ENCODE measurements at regions not wholly inside any gene's neighbourhood (a gene's known extent, or its start where the extent isn't known, plus 50 kb on each side); places are given as distances from the start of the nearest gene placed in this dataset.

DNA sequence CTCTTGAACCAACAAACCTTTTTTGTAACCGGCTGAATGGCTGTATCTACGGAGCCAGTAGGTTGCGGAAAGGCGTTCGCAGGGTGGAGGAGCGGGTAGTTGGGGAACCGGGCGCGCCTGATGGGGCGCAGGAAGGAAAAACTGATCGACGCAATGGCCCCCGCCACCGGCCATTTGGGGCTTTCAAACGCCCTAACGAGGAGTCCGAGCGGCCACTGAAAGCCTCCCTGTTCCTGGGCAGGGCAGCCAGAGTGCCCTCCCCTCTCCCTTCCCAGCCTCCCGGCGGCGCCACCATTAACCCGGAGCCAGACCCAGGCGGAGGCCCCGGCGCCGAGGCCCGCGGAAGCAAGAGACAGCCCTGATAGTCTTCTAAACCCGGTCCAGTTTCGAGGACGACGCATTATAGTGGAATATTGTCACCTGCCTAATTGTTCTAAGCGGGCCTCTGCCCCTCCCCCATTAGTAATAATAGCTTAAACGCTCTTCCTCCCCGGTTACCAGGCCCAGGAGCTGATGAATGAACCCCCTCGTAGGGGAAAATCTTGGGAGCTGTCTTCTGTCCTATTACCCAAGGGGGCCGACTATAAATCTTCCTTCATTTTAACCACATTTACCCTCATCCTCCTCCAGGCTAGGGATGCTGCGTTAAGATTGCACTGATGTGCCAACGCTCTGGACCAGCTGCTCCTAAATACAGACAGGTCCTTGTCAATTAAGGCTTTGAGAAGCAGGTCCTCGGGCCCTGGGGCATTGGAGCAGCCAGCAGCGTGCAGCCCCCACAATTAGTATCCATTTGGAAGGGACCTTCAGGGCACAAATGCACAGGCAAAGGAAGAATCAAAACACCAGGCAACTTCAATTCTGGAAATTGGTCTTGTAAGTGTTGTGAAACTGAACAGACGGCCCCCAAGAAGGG, 61.6 kb upstream of the TMEM33 start:
- peaks cover 83% of the 10 kb centered on the region for H3K27me3 ChIP-seq (ENCODE audit: insufficient read depth, low read length)
- H3K4me1 ChIP-seq (ENCODE audit: insufficient read depth, low read length), result no peaks in the 10 kb centered on the region
- FAIRE-seq (no peak), DNase-seq (ENCODE audit: low read depth) (no peak)
- H3K9ac ChIP-seq (ENCODE audit: low read length), result no peak overlapping the region
- H3K9me3 ChIP-seq (ENCODE audit: insufficient read depth, low read depth, low read length), result peaks cover 10% of the 10 kb centered on the region
- H3K9me3 Mint-ChIP-seq (ENCODE audit: unreplicated experiment), result peaks cover 11% of the 10 kb centered on the region
- H3K4me3 Mint-ChIP-seq (ENCODE audit: unreplicated experiment), result peak overlapping the region; percentile 28
- no peak overlapping the region for H3K4me2 ChIP-seq (ENCODE audit: low read length)
- H4K20me1 ChIP-seq (ENCODE audit: insufficient read depth, low read length), result no peaks in the 10 kb centered on the region
- no peak overlapping the region for H2AFZ ChIP-seq (ENCODE audit: low read depth, low read length)
- H3K79me2 ChIP-seq (ENCODE audit: insufficient read depth, low read length), result no peaks in the 10 kb centered on the region
- no peak overlapping the region for H3K27ac Mint-ChIP-seq (ENCODE audit: unreplicated experiment)
- no peak overlapping the region for H3K27ac ChIP-seq (ENCODE audit: low read depth, low read length)
- H3K27me3 Mint-ChIP-seq (ENCODE audit: low read depth, unreplicated experiment), result peaks cover 95% of the 10 kb centered on the region
- no peaks in the 10 kb centered on the region for H3K36me3 ChIP-seq (ENCODE audit: insufficient read depth, low read length)
- H3K36me3 Mint-ChIP-seq (ENCODE audit: low read depth, unreplicated experiment), result no peaks in the 10 kb centered on the region
- H3K4me1 Mint-ChIP-seq (ENCODE audit: low read depth, unreplicated experiment), result no peaks in the 10 kb centered on the region
- H3K4me3 ChIP-seq (ENCODE audit: insufficient read depth, low read depth, low read length), result no peak overlapping the region
- peak; percentile 18 for TF ChIP-seq EZH2 (IDR thresholded peaks at IDR 0.05; ENCODE audit: insufficient read depth, low read length)
- no peak for TF ChIP-seq CTCF (IDR thresholded peaks at IDR 0.05; ENCODE audit: insufficient read depth, low read depth, low read length)

DNA sequence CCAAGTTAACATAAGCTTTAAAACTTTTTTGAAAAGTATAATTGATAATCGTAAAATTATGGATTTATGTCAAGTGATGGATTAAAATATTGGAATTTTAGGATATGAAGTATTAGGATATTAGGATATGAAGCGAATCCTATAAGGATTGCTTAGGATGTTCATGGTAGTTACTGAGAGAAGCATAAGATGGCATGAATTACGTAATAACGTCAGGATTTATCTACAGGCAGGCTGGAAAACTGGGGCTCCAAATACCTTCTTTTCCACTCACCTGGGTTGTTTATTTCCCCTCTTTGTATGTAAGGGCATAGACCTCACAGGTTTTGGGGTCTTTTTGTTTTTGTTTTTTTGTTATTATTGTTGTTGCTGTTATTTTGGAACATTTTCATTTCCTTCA, 65.2 kb upstream of the TMEM33 start:
- Histone ChIP-seq H3K4me2 (ENCODE audit: low read length) (no peak overlapping the region), H3K79me2 (ENCODE audit: insufficient read depth, low read length) (no peaks in the 10 kb centered on the region), H4K20me1 (ENCODE audit: insufficient read depth, low read length) (no peaks in the 10 kb centered on the region), H3K27me3 (ENCODE audit: insufficient read depth, low read length) (peaks cover 86% of the 10 kb centered on the region), H3K27ac (ENCODE audit: low read depth, low read length) (no peak overlapping the region), H3K9me3 (ENCODE audit: insufficient read depth, low read depth, low read length) (peaks cover 10% of the 10 kb centered on the region), H3K4me3 (ENCODE audit: insufficient read depth, low read depth, low read length) (no peak overlapping the region), H3K36me3 (ENCODE audit: insufficient read depth, low read length) (no peaks in the 10 kb centered on the region), H3K4me1 (ENCODE audit: insufficient read depth, low read length) (peaks cover 2% of the 10 kb centered on the region), H2AFZ (ENCODE audit: low read depth, low read length) (no peak overlapping the region), H3K9ac (ENCODE audit: low read length) (no peak overlapping the region)
- FAIRE-seq (no peak), DNase-seq (ENCODE audit: low read depth) (no peak)
- peaks cover 5% of the 10 kb centered on the region for H3K9me3 Mint-ChIP-seq (ENCODE audit: unreplicated experiment)
- H3K36me3 Mint-ChIP-seq (ENCODE audit: low read depth, unreplicated experiment), result no peaks in the 10 kb centered on the region
- TF ChIP-seq EZH2 (IDR thresholded peaks at IDR 0.05; ENCODE audit: insufficient read depth, low read length), result no peak
- no peak for TF ChIP-seq CTCF (IDR thresholded peaks at IDR 0.05; ENCODE audit: insufficient read depth, low read depth, low read length)
- H3K4me1 Mint-ChIP-seq (ENCODE audit: low read depth, unreplicated experiment), result peaks cover 5% of the 10 kb centered on the region
- H3K27me3 Mint-ChIP-seq (ENCODE audit: low read depth, unreplicated experiment), result peaks cover 91% of the 10 kb centered on the region
- H3K27ac Mint-ChIP-seq (ENCODE audit: unreplicated experiment), result no peak overlapping the region
- H3K4me3 Mint-ChIP-seq (ENCODE audit: unreplicated experiment), result no peak overlapping the region

Measured in astrocyte (in vitro differentiated cells and primary cell).